Spleen (tissue), 7 donors: ENCODE measurements at regions not wholly inside any gene's neighbourhood (a gene's known extent, or its start where the extent isn't known, plus 50 kb on each side); places are given as distances from the start of the nearest gene placed in this dataset.

ENCODE experiments used
- CTCF ChIP-seq, 11 experiments: fragments of 200-600 bp in 7 of 11; fragments of 450-650 bp in 4 of 11; sonication (generic) in 4 of 11; IDR thresholded peaks in 8 of 11; conservative IDR thresholded peaks in 3 of 11; 1 replicate in 7 of 11; 2 replicates in 4 of 11; pipeline versions ENCODE4 v1.4.0 to v1.8.0; 2016 to 2021; ENCODE audit warnings: antibody characterized with exemption in 11 of 11, inconsistent platforms in 4 of 11, mild to moderate bottlenecking in 1 of 11
- POLR2A ChIP-seq, 3 donors: fragments of 450-650 bp; IDR thresholded peaks; one replicate each; pipeline ENCODE4 v1.5.1; 2017; ENCODE audit warnings: antibody characterized with exemption in 3 of 3, mild to moderate bottlenecking in 1 of 3
- donor health status: DM: no; HTN: no; CAD: no; lungs with moderate emphysema.
- donor health status: DM: no; HTN: no; CAD: no.
- donor health status: DM: no; HTN: no; CAD: no.

GRCh38 chr1:193676996-193677549 lies 490.7 kb upstream of the B3GALT2 start:
- TF ChIP-seq CTCF (IDR thresholded peaks at IDR 0.05 in 8 of 11, conservative IDR thresholded peaks at IDR 0.05 in 3 of 11) (no peak), POLR2A (IDR thresholded peaks at IDR 0.05) (no peak)
